ENCODE measurements at regions not wholly inside any gene's neighbourhood (a gene's known extent, or its start where the extent isn't known, plus 50 kb on each side); places are given as distances from the start of the nearest gene placed in this dataset.

- H3K9me3 ChIP-seq: no peaks in the 10 kb centered on the region
- no peak for DNase-seq (ENCODE audit: low spot score in 2 of 2)
- in situ Hi-C loops (cut with MboI; ENCODE audit: low sequenced_read_pairs): no loop called here
- H3K4me3 ChIP-seq: no peak overlapping the region
- no peaks in the 10 kb centered on the region for H3K27me3 ChIP-seq (ENCODE audit: low read depth)
- no peaks in the 10 kb centered on the region for H3K36me3 ChIP-seq (replicated peaks)
- no peaks in the 10 kb centered on the region for H3K4me1 ChIP-seq
Observed at GRCh38 chr5:40334242-40334635, 345.5 kb upstream of the PTGER4 start.

- Histone ChIP-seq H3K27me3 (ENCODE audit: low read depth) (no peaks in the 10 kb centered on the region), H3K4me3 (no peak overlapping the region), H3K36me3 (replicated peaks) (no peaks in the 10 kb centered on the region), H3K9me3 (no peaks in the 10 kb centered on the region), H3K4me1 (no peaks in the 10 kb centered on the region)
- in situ Hi-C loops (cut with MboI; ENCODE audit: low sequenced_read_pairs): no loop called here
- no peak for DNase-seq (ENCODE audit: low spot score in 2 of 2)
Observed at GRCh38 chr5:40333459-40334241, 346.1 kb upstream of the PTGER4 start.

GRCh38 chr5:40332970-40333369 is 346.7 kb upstream of the PTGER4 start:
- in situ Hi-C loops (cut with MboI; ENCODE audit: low sequenced_read_pairs): no loop called here
- DNase-seq (ENCODE audit: low spot score in 2 of 2): no peak
- Histone ChIP-seq H3K9me3 (no peaks in the 10 kb centered on the region), H3K4me1 (no peaks in the 10 kb centered on the region), H3K36me3 (replicated peaks) (no peaks in the 10 kb centered on the region), H3K27me3 (ENCODE audit: low read depth) (no peaks in the 10 kb centered on the region), H3K4me3 (no peak overlapping the region)

- in situ Hi-C loops (cut with MboI; ENCODE audit: low sequenced_read_pairs): no loop called here
- H3K4me1 ChIP-seq: no peaks in the 10 kb centered on the region
- H3K36me3 ChIP-seq (replicated peaks): no peaks in the 10 kb centered on the region
- H3K27me3 ChIP-seq (ENCODE audit: low read depth): no peaks in the 10 kb centered on the region
- H3K9me3 ChIP-seq: no peaks in the 10 kb centered on the region
- H3K4me3 ChIP-seq: no peak overlapping the region
- DNase-seq (ENCODE audit: low spot score in 2 of 2): no peak
Observed at GRCh38 chr5:40331616-40332015, 348.1 kb upstream of the PTGER4 start.

GRCh38 chr5:40321514-40321913 is 358.2 kb upstream of the PTGER4 start:
- H3K9me3 ChIP-seq: no peaks in the 10 kb centered on the region
- no peaks in the 10 kb centered on the region for H3K4me1 ChIP-seq
- no peaks in the 10 kb centered on the region for H3K36me3 ChIP-seq (replicated peaks)
- DNase-seq (ENCODE audit: low spot score in 2 of 2): no peak
- in situ Hi-C loops (cut with MboI; ENCODE audit: low sequenced_read_pairs): no loop called here
- no peak overlapping the region for H3K4me3 ChIP-seq
- H3K27me3 ChIP-seq (ENCODE audit: low read depth): no peaks in the 10 kb centered on the region

GRCh38 chr5:40318395-40318794 is 361.3 kb upstream of the PTGER4 start:
- Histone ChIP-seq H3K36me3 (replicated peaks) (no peaks in the 10 kb centered on the region), H3K27me3 (ENCODE audit: low read depth) (no peaks in the 10 kb centered on the region), H3K4me3 (no peak overlapping the region), H3K4me1 (no peaks in the 10 kb centered on the region), H3K9me3 (no peaks in the 10 kb centered on the region)
- in situ Hi-C loops (cut with MboI; ENCODE audit: low sequenced_read_pairs): no loop called here
- no peak for DNase-seq (ENCODE audit: low spot score in 2 of 2)

- H3K4me1 ChIP-seq: no peaks in the 10 kb centered on the region
- H3K27me3 ChIP-seq (ENCODE audit: low read depth): no peaks in the 10 kb centered on the region
- H3K4me3 ChIP-seq: no peak overlapping the region
- H3K36me3 ChIP-seq (replicated peaks): no peaks in the 10 kb centered on the region
- H3K9me3 ChIP-seq: no peaks in the 10 kb centered on the region
- in situ Hi-C loops (cut with MboI; ENCODE audit: low sequenced_read_pairs): no loop called here
- no peak for DNase-seq (ENCODE audit: low spot score in 2 of 2)
Observed at GRCh38 chr5:40317023-40317422, 362.7 kb upstream of the PTGER4 start.

GRCh38 chr5:40315126-40315525 is 364.6 kb upstream of the PTGER4 start:
- H3K36me3 ChIP-seq (replicated peaks): no peaks in the 10 kb centered on the region
- no peak for DNase-seq (ENCODE audit: low spot score in 2 of 2)
- H3K4me1 ChIP-seq: no peaks in the 10 kb centered on the region
- H3K4me3 ChIP-seq: no peak overlapping the region
- in situ Hi-C loops (cut with MboI; ENCODE audit: low sequenced_read_pairs): no loop called here
- no peaks in the 10 kb centered on the region for H3K9me3 ChIP-seq
- H3K27me3 ChIP-seq (ENCODE audit: low read depth): no peaks in the 10 kb centered on the region

- no peaks in the 10 kb centered on the region for H3K9me3 ChIP-seq
- no peak for DNase-seq (ENCODE audit: low spot score in 2 of 2)
- in situ Hi-C loops (cut with MboI; ENCODE audit: low sequenced_read_pairs): no loop called here
Observed at GRCh38 chr5:40314275-40314674, 365.4 kb upstream of the PTGER4 start.

GRCh38 chr5:40312205-40312604 is 367.5 kb upstream of the PTGER4 start:
- in situ Hi-C loops (cut with MboI; ENCODE audit: low sequenced_read_pairs): no loop called here
- H3K27me3 ChIP-seq (ENCODE audit: low read depth): no peaks in the 10 kb centered on the region
- no peak for DNase-seq (ENCODE audit: low spot score in 2 of 2)
- H3K36me3 ChIP-seq (replicated peaks): no peaks in the 10 kb centered on the region
- H3K9me3 ChIP-seq: no peaks in the 10 kb centered on the region
- no peak overlapping the region for H3K4me3 ChIP-seq
- H3K4me1 ChIP-seq: no peaks in the 10 kb centered on the region

More at GRCh38 chr5:40314275-40314674, 365.4 kb upstream of the PTGER4 start:
- no peak overlapping the region for H3K4me3 ChIP-seq
- H3K4me1 ChIP-seq: no peaks in the 10 kb centered on the region
- H3K36me3 ChIP-seq (replicated peaks): no peaks in the 10 kb centered on the region
- no peaks in the 10 kb centered on the region for H3K27me3 ChIP-seq (ENCODE audit: low read depth)

- Histone ChIP-seq H3K4me3 (no peak overlapping the region), H3K9me3 (no peaks in the 10 kb centered on the region), H3K4me1 (no peaks in the 10 kb centered on the region), H3K36me3 (replicated peaks) (no peaks in the 10 kb centered on the region), H3K27me3 (ENCODE audit: low read depth) (no peaks in the 10 kb centered on the region)
- DNase-seq (ENCODE audit: low spot score in 2 of 2): no peak
- in situ Hi-C loops (cut with MboI; ENCODE audit: low sequenced_read_pairs): no loop called here
Observed at GRCh38 chr5:40309851-40310250, 369.9 kb upstream of the PTGER4 start.

GRCh38 chr5:40308867-40309266 is 370.8 kb upstream of the PTGER4 start:
- H3K27me3 ChIP-seq (ENCODE audit: low read depth): no peaks in the 10 kb centered on the region
- in situ Hi-C loops (cut with MboI; ENCODE audit: low sequenced_read_pairs): no loop called here
- H3K36me3 ChIP-seq (replicated peaks): no peaks in the 10 kb centered on the region

GRCh38 chr5:40307920-40308319 is 371.8 kb upstream of the PTGER4 start:
- no peaks in the 10 kb centered on the region for H3K9me3 ChIP-seq
- H3K4me1 ChIP-seq: no peaks in the 10 kb centered on the region
- in situ Hi-C loops (cut with MboI; ENCODE audit: low sequenced_read_pairs): no loop called here
- H3K36me3 ChIP-seq (replicated peaks): no peaks in the 10 kb centered on the region
- H3K4me3 ChIP-seq: no peak overlapping the region
- H3K27me3 ChIP-seq (ENCODE audit: low read depth): no peaks in the 10 kb centered on the region
- no peak for DNase-seq (ENCODE audit: low spot score in 2 of 2)

More at GRCh38 chr5:40308867-40309266, 370.8 kb upstream of the PTGER4 start:
- Histone ChIP-seq H3K4me1 (no peaks in the 10 kb centered on the region), H3K9me3 (no peaks in the 10 kb centered on the region), H3K4me3 (no peak overlapping the region)
- DNase-seq (ENCODE audit: low spot score in 2 of 2): no peak

GRCh38 chr5:40306869-40307487 is 372.7 kb upstream of the PTGER4 start:
- peak in 1 of 2 experiments; percentile 25 for DNase-seq (ENCODE audit: low spot score in 2 of 2)
- in situ Hi-C loops (cut with MboI; ENCODE audit: low sequenced_read_pairs): no loop called here
- no peaks in the 10 kb centered on the region for H3K9me3 ChIP-seq
- H3K4me3 ChIP-seq: no peak overlapping the region
- no peaks in the 10 kb centered on the region for H3K27me3 ChIP-seq (ENCODE audit: low read depth)
- no peaks in the 10 kb centered on the region for H3K36me3 ChIP-seq (replicated peaks)
- H3K4me1 ChIP-seq: no peaks in the 10 kb centered on the region

Data from HAP-1 (cell line).